GM20000 (cell line): ENCODE measurements at regions not wholly inside any gene's neighbourhood (a gene's known extent, or its start where the extent isn't known, plus 50 kb on each side); places are given as distances from the start of the nearest gene placed in this dataset.

Experiments used
- DNase-seq: peaks from one replicate; pipeline ENCODE4 v3.0.0; 2012; ENCODE audit warnings: low spot score
- CTCF ChIP-seq: IDR thresholded peaks from 2 replicates; pipeline ENCODE4 v1.5.1; 2012; ENCODE audit warnings: mild to moderate bottlenecking, control low read depth; ENCODE audit errors: extremely low read depth, missing control alignments

DNA sequence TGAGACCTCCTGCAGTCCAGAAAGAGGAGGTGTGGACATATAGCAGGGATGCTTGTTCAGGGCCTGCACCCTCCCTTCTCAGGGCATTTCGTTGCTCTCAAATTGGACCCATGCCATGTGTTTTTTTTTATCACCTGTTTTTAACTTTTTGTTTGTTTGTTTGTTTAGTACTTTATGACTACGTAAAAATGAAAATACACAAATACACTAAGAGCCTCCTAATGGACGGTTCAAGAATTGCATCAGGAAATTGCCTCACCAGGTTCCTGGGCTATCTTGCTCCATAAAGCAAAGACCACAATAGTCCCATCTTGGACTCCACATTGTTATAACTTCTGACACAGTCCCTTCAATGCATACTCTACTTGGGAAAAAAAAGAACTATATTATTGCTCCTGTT is 1685.9 kb upstream of the TENM3 start:
- DNase-seq, result peak; percentile 8
- no peak for TF ChIP-seq CTCF

GRCh38 chr4:180557950-180558349 is 1685.3 kb upstream of the TENM3 start:
- no peak for DNase-seq
- no peak for TF ChIP-seq CTCF

DNA sequence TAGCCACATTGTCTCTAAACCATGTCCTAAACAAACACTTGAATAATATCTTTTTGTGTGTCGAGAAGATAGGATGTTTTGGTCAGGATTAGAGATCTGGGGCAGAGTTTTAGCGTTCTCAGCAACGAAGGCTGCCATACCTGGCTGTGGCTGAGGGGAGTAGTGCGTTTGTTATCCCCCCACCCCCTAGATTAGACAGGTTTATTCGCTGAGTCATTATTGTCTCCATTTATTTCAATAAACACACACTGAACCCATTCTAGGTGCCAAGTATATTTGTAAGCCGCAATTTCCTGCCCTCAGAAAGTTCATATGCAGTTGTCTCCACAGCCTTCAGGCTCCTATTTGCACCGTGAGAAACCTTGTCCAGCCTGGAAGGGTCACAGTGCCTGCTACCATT is 1684.8 kb upstream of the TENM3 start:
- no peak for TF ChIP-seq CTCF
- DNase-seq, result no peak

DNA sequence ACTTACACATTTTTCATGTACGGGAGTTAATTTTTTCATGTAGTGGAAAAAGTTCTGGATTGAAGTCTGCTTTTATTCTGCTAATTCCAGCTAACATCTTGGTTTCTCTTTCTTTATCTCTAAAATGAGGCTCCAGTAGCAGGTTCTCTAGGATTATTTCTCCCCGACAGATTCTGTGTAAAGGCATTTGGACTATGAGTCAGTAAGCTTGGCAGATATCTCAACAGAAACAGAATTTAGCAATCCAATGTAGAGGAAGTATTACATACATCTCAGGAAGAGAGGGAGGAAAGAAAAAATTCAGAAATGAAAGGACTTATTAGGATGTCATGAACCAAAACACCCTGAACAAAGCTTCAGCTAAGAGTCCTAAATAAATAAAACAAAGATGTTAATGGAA is 1682.3 kb upstream of the TENM3 start:
- no peak for TF ChIP-seq CTCF
- no peak for DNase-seq

GRCh38 chr4:180564026-180564425 is 1679.2 kb upstream of the TENM3 start:
- TF ChIP-seq CTCF, result no peak
- DNase-seq, result no peak

GRCh38 chr4:180564448-180564847 is 1678.8 kb upstream of the TENM3 start:
- no peak for TF ChIP-seq CTCF
- DNase-seq, result no peak

- no peak for DNase-seq
- TF ChIP-seq CTCF, result no peak
Observed at GRCh38 chr4:180565856-180566431, 1677.3 kb upstream of the TENM3 start.
